HG03095 (cell line): ENCODE measurements at regions not wholly inside any gene's neighbourhood (a gene's known extent, or its start where the extent isn't known, plus 50 kb on each side); places are given as distances from the start of the nearest gene placed in this dataset.
A peak's percentile ranks its signal among the peaks of the same experiment; 100 is the strongest.
"Not testable (repeated sequence)": the region's sequence is repeated elsewhere in the genome, so short reads cannot be mapped to it uniquely, and the experiment has no call there.

Source experiments
- ATAC-seq: cut with Tn5 transposase; IDR thresholded peaks from one replicate; pipeline ENCODE4 v1.9.1; 2021; ENCODE audit warnings: moderate library complexity; ENCODE audit not compliant: unreplicated experiment

DNA sequence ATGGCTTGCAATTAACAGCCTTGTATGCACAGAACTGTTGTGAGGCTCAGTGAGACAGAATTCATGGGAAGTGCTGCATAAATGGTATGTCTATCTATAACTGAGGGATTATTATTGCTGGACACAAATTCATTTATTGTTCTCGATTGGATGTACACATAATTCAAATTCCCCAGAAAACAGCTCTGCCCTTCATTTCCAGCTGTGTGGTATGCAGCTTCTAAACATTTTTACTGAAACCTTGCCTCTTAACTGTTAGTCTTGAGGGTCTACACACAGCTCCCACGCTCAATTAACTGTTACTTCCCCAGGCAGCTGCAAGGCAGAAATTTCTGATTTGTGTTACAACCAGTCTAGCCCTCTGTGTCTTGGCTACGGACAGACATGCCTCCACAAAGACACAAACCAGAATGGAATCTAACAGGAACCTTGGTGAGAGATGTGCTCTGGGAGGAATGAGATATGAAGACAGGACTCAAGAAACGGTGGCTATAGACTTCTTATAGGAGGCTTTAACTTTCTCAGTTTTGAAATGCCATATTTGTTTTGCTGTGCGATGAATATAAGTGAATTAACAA is 139.7 kb upstream of the TBL1XR1 start:
- no peak for ATAC-seq

DNA sequence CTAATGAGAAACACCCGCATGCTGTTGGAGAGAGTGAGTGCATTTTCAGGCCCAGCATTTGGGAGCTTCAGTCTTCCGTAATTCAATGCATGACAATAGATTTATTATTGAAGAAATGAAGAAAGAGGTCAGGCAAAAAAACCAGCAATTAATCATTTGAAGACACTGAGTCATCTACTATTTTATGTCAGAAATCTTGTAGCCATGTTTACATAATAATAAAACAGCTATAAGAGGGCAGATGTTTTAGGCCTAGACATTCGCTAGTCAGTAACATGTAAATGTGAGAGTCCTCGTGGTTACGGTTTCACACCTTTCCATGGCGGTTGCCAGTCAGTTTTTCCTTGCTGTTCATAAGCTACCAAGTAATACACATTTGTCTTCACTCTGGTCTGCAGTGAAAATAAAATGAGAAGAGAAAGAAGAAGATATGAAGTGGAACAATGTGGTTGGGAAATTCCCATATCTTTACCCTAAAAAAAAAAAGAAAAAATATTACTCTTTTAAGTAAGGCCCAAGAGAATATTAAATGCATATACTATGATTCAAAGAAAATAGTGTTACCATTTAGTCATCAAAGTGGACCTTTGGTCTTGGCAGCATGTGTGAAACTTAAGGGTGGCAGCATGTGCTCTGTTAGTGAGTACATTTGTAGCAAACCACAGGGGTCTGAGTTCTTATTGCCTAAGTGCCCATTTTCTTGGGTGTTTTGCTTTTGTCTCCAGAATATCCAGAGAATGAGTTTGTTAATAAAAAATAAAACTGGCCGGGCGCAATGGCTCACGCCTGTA is 140.5 kb upstream of the TBL1XR1 start:
- peak; percentile 65 for ATAC-seq

DNA sequence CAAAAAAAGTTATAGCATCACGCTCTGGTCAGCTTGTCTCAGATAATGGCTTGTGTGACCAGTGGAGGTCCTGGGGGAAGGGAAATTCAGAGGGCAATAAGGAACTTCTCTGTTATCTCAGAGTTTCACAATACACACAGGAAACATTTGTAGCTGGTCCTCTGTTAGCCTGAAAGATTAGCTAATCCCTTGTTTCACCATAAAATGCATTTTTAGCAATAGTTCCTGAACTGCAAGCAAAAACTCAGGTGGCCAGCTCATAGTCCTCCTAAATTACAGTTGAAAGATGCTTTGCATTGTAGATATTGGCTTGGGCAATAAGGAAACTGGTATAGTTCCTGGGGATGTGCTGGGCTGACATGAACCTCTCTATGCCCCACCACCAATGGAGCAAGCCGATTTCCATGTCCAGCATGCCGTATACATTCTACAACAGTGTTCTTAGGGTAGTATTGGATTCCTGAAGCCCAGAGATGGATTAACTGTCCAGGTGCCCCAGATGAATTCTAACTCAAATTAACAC is 141.5 kb upstream of the TBL1XR1 start:
- ATAC-seq, result peak; percentile 46

DNA sequence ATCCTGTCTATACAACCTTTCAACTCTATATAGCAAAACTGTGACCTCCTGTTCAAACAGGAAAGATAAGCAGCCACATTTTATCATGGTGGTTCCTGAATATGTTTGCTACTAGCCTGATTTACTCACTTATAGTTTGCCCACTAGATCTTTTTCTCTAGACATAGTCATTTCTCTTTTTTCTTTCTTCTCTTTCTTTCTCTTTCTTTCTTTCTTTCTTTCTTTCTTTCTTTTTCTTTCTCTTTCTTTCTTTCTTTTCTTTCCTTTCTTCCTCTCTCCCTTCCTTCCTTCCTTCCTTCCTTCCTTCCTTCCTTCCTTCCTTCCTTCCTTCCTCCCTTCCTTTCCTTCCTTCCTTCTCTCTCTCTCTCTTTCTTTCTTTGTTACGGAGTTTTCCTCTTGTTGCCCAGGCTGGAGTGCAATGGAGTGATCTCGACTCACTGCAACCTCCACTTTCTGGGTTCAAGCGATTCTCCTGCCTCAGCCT is 142.0 kb upstream of the TBL1XR1 start:
- peak; percentile 7 for ATAC-seq

DNA sequence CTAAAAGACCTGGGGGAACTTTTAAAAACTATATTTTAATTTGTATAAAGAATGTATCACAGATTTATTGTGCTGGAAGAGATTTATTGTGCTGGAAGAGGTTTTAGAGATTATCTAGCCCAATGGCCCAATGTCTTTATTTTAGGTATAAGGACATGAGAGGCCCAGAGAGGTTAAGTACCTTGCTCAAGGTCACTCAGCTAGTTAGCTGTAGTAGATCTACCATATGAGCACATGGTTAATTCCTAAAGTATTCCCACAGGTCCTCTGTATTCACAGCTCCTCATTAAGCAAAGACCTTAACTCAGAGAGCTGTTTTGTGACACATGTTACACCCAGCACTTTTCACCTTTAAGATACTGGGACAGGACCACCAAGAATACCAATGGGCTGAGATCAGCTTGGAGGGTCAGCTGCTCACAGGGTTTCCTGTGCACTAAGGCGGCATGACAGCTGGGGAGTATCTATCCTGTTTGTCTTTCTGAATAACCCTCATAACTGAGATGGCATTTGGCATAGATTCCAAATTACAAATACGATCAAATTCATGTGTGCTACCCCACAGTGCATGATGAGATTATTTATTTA is 143.1 kb upstream of the TBL1XR1 start:
- ATAC-seq, result no peak

DNA sequence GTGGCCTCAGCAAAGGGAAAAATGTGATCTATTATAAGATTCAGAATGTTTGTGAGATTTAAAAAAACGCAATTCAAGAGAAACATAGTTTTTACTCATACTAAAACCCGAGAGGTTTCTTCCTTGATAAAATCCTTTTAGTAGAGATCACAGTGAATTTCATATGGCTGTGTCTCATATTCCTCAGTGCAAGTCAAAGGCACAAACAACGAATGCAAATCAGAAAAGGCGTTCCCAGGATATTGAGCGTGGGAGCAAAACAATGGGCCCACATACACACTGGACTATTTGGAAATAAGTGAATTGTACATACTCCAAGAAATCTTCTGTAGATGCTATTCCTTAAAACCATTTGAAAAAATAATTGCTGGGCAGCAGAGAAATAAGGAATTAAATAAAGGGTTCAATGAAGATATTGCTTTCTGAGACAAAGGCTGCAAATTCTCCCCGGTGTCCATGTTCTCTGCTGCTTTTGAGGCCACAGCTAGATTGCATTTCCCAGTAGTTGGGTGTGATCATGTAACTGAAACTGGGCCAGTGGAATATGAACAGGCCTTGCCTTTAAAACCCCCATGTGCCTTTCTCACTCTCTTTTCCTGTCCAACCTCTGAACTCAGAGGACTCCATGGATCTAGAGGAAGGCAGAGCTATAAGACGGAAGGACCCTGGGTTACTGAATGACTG is 144.6 kb upstream of the TBL1XR1 start:
- no peak for ATAC-seq

DNA sequence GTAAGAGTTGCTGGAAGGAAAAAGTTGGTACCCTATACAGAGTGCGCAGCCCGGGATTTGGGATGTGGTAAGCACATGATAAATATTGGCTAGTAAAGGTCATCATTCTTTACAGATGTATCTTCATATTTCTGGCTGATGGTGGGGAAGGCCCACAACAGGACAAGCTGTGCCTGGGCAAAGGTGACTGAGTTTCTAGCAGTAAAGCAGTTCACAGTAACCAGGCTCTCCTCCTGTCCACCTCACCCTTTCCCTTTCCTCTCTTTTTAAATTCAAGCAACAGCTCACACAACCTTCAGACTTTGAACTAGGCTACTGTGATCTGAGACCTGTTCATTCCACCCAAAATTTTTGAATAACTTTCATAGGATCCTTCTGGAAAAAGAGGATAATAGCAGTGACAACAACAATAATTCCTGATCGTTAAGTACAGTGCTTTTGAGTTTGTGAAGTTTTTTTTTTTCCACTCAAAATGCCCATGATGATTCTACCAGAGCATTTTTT is 145.9 kb upstream of the TBL1XR1 start:
- ATAC-seq, result no peak

DNA sequence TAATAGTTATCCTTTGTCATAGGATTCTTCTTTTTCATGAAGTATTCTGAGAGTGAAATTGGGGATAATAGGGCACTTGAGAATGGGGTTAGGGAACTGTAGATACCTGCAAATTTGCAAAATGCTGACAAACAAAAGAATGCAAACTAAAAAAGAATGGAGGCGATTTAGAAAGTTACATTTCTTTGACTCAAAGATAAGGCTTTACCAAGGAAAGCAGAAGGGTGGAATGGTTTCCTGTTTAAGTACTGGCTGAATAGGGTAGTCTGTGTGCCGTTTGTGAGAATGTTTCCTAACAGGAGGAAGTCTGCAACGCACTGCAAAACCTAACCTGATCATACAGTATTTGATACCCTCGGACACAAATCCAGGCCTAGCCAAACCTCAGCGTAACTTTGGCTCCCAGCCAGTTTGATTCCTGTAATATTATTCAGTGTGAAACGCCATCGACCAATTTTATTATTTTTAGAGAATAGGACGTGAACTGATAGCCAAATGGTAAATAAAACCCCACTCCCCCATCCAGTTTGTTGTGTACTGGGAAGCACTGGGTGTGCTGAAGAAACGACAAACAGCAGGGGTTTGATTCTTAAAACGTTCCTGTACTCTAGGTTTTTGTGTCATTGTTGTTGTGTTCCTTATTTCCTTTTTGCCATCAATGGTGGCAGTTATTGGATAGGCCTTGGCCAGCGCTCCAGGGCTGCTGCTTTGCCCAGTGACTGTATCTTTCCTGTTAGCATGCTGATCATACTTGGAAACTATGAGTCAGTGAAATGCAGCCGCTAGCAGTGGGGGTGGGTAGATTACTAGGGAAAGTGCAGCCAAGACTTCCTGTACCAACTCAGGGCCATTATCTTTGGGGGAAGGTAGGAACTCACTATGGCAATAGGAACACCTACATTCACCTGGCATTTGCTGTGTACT is 148.0 kb upstream of the TBL1XR1 start:
- peak; percentile 72 for ATAC-seq

DNA sequence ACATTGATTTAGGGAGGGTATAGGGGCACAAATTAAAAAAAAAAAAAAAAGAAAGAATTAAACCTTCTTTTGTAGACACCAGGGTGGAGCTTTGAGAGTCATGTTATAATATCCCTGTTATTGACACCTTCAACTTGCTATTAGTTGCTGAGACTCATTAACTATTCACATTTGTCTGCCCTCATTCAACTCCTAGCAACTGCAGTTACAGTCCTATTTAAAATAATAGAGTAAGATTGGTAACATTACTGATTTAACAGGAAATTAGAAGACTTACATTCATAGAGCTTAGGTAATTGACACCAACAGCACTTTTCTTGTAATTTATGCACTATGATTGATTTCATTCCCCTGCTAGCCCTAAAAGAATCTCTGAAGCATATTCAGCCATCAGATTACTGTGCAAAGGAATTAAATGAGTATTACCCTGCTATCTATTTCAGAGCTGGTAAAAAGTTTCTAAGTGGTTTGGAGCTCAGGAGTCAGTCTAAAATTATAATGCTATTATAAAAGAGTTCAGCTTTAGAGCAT is 148.8 kb upstream of the TBL1XR1 start:
- no peak for ATAC-seq

DNA sequence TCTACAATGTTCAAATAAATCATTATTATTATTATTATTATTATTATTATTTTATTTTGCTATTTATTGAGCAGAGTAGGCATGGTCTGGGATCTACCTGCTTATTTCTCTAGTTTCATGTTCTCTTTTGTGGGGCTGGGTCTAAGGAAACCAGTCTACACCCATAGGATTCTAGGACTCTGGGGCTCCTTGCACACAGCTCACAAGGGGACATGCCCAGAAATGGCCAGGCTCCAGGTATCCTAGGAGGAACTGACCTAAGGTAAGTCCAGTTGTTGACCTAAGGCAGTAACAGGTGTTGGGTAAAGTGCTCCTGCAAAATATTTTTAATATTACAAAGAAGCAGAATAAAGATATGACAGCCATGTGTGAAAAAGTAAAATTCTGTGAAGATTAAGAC is 149.6 kb upstream of the TBL1XR1 start:
- ATAC-seq, result no peak

DNA sequence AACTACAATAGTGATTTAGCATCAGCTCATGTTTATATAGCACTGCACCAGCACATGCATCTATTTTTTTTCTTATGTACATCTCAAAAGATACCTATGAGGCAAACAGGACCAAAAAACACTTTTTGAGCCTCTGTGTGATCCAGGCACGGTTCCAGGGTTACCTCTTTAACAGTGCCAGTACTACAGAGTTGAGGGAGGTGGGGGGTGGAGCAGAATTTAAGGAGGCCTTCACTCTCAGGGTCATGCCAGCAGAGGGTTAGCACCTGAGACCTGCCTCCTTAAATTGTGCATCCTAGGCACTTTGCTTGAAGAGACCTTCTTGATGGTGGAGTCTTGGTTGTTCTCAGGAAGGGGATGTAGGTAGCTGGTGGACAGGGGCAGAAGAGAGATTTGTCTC is 150.3 kb upstream of the TBL1XR1 start:
- no peak for ATAC-seq

DNA sequence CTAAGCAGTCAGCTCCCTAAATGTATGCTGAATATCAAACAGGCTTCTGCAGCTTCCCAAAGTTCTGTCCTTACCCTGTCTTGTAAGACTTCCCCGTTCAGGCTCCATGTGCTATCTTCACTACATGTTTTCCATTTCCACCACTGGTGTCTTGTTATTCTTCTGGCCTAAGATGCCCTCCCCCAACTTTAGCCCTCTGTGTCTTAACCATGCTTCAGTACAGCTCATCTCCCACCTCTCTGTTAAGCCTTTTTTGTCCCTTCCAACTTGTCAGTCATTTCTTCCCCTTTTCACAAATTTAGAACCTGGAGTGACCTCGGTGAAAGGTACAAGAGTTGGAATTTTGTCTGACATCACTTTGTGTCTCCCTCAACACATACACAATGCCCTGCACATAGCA is 151.7 kb upstream of the TBL1XR1 start:
- no peak for ATAC-seq

DNA sequence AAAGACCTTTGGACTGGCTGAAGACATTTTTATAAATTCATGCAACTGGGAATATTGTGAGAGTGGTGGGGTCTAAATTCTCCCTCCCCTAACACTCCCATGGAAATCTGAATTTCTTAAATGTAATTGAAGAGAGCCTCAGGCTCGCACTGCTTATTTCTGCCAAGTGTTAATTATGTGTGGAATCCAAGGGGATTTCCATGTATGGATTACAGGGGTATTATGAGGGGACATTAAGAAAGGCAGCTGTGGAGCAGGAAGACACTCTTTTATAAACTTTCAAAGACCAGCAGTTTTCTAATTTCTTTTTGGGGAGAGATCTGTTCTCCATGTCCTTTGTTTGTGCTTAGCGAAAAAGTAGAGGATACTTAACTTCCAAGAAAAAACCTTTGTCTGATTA is 152.1 kb upstream of the TBL1XR1 start:
- ATAC-seq, result no peak

DNA sequence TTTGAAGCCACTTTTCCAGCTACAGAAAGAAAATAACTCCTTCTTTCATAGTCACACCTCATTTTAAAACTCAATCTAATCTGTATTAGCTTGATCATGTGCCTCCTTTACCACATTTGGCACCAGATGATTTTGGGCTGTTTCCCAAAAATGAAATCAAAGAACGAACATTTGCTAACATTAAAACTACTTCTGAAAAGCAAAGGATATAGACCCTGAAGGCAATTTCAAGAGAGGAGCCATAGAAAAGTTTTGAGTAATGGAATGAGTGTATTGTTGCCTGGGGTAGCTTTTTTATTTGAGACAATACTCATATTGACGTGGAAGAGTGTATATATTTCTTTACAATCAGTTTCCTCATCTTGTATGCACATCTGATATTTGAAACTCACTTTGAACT is 152.8 kb upstream of the TBL1XR1 start:
- no peak for ATAC-seq

DNA sequence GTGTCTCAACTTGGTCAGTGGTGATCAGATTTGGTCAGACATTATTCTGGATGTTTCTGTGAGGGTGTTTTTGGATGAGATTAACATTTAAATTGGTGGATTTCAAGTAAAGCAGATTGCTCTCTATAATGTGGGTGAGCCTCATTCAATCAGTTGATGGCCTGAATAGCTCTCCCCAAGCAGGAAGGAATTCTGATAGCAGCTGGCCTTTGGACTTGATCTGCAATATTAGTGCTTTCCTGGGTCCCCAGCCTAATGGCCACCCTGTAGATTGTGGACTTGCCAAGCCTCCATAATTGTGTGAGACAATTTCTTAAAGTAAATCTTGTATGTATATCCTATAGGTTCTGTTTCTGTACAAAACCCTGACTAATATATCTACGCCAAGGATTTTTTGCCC is 153.9 kb upstream of the TBL1XR1 start:
- peak; percentile 1 for ATAC-seq

DNA sequence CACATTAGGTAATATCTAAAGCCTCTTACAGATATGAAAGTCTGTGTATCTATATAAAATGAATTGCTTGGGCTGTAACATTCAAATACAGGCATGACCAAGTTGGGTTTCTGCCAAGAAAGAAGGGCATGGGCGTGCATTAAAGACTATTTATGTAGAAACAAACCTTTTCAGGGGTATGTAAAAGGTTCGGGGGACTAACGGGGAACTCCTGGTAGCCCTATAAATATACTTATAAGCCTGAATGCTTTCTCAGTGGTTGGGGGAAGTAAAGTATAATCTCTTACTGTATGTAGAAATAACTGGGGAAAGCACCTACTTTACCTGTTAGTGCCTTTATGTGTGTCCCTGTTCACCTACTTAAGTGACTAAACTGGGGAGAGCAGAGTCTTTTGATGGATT is 154.5 kb upstream of the TBL1XR1 start:
- ATAC-seq, result peak; percentile 99

DNA sequence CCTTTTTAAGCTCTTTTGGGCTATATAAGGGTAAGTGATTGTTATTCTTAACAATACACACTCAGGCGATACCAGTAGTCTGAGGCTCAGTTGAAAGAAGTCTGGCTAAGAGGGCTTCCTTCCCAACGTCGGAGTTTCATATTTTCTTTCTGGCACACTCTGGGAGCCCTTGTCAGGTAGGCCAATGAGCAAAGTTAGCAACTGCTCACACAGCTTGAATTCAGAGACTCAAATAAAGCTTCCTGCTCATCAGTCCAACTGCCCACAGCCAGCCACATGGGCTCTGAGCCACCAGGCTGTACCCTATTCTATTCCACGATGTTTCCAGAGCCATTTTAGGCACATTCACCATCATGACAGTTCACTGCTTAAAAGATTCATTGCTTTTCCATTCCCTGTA is 155.1 kb upstream of the TBL1XR1 start:
- no peak for ATAC-seq

DNA sequence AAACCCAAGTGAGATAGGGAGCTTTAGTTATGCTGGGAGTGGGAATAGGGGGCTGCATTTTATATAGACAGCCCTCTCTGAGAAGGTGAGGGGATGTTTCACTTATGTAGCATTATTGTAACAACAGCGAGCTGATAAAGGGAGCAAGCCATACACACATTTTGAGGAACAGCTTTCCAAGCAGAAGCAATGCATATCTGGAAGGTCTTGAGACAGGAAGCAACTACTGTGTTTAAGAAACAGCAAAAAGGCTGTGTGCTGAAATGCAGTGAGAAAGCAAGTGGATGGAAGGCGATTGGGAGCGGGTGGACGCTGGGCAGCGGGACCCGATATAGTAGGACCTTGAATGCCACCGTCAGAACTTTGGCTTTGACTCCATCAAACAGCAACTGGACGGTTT is 155.9 kb upstream of the TBL1XR1 start:
- ATAC-seq, result no peak

DNA sequence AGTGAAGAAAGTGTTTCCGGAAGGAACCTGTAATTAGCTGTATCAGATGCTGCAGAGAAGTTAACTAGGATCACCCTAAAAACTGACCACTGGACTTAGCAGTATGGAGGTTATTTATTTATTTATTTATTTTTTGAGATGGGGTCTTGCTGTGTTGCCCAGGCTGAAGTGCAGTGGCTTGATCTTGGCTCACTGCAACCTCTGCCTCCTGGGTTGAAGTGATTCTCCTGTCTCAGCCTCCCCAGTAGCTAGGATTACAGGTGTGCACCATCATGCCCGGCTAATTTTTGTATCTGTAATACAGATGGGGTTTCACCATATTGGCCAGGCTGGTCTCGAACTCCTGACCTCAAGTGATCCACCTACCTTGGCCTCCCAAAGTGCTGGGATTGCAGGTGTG is 156.6 kb upstream of the TBL1XR1 start:
- not testable (repeated sequence) for ATAC-seq

DNA sequence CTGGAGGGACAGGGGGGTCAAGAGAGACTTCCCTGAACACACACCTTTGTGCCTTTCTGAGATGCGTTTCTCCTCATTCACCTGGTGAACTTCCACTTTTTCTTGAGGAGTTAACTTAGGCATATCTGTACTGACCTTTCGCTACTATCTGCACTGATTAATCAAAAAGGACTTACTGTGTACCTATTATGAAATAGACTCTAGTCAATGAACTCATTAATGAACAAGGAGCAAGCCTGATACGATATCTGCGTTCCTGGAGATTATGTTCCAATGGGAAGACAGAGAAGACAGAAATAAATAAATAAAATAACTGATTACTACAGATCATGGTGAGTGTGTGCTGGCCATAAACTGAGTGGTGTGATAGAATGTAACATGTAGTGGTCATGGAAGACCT is 157.2 kb upstream of the TBL1XR1 start:
- no peak for ATAC-seq
